Stimulated activated CD8-positive, alpha-beta memory T cell treated with anti-CD3 and anti-CD28 coated beads, Interleukin-12 subunit alpha, Interleukin-12 subunit beta, amount 100 ng/mL, for 1 hour (primary cell): ENCODE measurements at regions not wholly inside any gene's neighbourhood (a gene's known extent, or its start where the extent isn't known, plus 50 kb on each side); places are given as distances from the start of the nearest gene placed in this dataset.

Source experiments
- DNase-seq: peaks from one replicate; pipeline ENCODE4 v3.0.0-alpha.2; 2020; ENCODE audit warnings: low read depth

DNA sequence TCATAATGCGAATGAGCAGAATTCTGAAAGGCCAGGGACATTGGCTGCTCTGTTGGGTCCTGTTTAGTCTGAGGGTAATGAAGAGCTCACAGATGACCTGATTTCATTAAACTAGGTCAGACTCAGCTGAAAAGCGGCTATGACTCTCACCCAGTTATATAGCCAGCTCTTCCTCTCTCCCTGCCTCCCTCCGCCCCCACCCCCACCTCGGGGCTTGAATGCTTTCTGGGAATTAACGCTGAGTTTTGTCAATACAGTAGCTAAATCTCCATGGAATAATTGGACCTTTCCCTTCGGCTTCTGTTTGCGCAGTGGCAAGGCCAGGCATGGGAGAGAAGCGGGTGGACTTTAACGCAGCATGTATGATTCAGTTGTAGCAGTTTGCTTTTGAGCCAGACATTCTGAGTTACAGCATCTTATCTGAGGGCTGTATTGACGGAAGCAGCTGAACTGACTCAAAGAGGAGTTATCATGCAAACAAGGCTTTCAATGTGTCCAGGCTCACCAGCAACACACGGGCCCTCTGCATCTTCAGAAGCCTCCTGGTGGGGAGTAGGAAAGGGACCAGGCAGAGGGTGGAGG is 110.6 kb downstream of the MYCN start:
- no peak for DNase-seq

GRCh38 chr2:16050261-16050907 is 110.0 kb downstream of the MYCN start:
- DNase-seq, result no peak

GRCh38 chr2:16049406-16049805 is 109.1 kb downstream of the MYCN start:
- no peak for DNase-seq

DNA sequence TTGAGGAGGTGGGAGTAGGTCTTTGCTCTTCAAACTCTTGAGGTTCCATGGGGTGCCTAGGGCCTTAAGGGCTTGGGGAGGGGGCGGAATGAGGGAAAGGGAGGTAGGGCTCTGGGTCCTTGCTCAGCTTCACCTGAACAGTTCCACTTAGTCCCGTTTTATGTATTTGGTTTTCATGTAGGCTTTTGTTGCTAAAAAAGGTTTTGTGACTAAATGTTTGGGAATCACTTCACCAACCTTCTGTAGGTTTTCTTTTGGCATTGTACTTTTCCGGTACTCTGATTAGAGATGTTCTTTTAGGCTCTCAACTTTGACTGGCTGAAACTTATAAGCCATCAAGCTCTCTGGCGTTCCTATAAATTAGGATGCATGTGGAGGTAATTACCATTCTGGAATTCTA is 108.1 kb downstream of the MYCN start:
- DNase-seq, result no peak

GRCh38 chr2:16047701-16048100 is 107.4 kb downstream of the MYCN start:
- DNase-seq, result no peak

DNA sequence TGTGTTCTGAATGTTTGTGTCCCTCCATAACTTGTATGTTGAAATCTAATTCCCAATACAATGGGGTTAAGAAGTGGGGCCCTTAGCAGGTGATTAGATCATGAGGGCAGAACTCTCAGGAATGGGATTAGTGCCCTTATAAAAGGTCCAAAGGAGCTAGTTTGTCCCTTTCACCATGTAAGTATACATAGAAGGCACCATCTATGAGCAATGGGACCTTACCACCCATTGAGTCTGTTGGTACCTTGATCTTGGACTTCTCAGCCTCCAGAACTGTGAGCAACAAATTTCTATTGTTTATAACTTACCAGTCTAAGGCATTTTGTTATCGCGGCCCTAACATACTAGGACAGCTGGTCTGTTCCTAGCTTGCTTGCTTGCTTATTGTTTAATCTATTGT is 106.3 kb downstream of the MYCN start:
- DNase-seq, result no peak

- no peak for DNase-seq
Measured at GRCh38 chr2:16045653-16046352, 105.5 kb downstream of the MYCN start.

DNA sequence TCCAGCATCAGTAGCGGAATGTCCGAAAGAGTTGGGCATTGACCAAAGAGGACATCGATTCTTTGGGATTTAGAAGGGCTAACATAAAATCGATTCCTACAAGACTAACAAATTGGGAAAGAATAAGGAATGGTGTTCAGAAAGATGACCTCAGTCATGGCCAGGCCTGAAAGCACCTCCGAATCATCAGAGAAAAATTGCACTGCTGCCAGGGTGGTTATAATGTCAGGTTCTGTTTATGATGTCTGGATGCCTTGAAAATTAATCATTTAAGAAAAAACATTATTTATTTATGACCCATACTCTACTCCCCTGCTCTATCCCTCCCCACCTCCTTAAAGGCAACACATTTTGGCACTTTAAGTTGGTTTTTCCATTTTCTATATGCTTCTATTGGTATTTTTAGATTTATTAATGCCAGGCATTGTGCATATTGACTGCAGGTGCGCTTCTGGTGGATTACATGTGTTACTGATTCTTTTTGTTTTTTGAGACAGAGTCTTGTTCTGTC is 104.7 kb downstream of the MYCN start:
- no peak for DNase-seq

DNA sequence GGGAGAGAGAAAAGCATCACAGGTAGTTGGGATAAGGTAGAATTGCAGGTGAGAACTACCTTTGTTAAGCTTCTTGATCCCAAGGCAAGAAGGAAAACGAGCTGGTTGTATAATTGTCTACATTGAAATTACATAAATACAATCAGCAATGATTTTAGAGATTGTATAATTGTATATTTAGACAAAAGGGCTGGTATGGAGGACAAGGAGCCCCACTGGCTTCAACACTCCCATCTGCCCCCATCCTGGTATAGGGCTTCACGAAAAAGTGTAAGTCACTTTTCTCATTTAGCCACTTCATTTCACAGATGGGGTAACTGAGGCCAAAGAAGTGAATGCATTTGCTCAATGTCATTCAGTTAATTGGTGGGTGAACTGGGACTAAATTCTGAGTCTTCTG is 103.3 kb downstream of the MYCN start:
- DNase-seq, result no peak

- DNase-seq, result no peak
Measured at GRCh38 chr2:16043192-16043591, 102.8 kb downstream of the MYCN start.

DNA sequence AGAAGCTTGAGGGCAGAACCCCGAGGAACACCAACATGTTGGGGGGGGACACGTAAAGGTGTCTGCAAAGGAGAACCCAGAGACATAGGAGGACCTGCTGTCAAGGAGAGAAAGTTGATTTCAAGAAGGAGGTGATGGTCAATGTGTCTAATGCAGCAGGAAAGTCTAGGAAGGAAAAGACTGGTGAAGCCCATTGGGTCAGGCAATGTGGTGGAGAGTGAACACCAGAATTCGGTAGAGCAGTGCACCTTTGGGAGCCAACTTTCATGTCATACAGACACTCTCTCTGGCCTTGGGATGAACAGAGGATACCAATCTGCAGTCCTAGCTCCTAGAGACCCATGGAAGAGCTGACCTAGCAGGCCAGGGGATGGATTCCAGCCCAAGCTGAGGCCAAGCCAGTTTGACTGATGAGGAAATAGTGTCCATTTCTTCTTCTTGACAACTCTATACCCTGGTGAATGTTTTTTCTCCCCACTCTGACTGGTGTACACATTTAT is 101.9 kb downstream of the MYCN start:
- no peak for DNase-seq

- no peak for DNase-seq
Measured at GRCh38 chr2:16040271-16041010, 100.1 kb downstream of the MYCN start.

- no peak for DNase-seq
Measured at GRCh38 chr2:16039823-16040222, 99.5 kb downstream of the MYCN start.

DNA sequence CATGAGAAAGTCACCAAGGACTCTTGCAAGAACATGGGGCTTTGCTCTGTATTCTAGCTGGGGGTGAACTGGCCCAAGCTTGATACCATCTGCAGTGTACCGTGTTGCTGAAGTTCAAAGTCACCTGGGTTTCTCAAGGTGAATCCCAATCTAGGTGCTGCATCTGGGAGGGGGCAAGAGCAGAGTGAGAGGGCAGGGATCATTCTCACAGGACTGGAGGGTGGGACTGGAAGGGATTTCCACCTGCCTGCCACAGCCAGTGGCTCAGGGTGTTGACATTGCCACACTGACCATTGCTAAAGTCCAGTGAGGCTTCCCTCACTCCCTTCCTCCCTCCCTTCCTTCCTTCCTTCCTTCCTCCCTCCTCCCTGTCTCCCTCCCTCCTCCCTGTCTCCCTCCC is 98.7 kb downstream of the MYCN start:
- no peak for DNase-seq

GRCh38 chr2:16038621-16039020 is 98.3 kb downstream of the MYCN start:
- no peak for DNase-seq

GRCh38 chr2:16037808-16038457 is 97.6 kb downstream of the MYCN start:
- DNase-seq, result no peak

DNA sequence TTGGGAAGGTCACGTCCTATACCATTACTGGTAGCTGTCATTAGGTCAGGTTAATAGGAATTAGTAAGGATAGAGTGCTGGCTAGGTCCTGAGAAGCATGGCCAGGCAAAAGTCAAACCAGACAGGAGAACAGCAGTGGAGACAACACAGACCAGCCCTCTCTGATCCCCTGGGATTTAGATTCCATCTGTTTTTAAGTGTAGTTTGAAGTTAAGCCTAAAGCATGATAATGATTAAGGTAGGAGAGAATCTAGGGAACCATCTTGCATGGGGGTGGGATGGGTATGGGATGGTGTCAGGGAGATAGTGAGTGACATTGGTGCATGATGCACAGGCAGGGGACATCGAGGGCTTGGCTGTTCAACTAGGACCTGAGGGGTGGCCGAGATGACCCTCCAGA is 96.6 kb downstream of the MYCN start:
- DNase-seq, result no peak

DNA sequence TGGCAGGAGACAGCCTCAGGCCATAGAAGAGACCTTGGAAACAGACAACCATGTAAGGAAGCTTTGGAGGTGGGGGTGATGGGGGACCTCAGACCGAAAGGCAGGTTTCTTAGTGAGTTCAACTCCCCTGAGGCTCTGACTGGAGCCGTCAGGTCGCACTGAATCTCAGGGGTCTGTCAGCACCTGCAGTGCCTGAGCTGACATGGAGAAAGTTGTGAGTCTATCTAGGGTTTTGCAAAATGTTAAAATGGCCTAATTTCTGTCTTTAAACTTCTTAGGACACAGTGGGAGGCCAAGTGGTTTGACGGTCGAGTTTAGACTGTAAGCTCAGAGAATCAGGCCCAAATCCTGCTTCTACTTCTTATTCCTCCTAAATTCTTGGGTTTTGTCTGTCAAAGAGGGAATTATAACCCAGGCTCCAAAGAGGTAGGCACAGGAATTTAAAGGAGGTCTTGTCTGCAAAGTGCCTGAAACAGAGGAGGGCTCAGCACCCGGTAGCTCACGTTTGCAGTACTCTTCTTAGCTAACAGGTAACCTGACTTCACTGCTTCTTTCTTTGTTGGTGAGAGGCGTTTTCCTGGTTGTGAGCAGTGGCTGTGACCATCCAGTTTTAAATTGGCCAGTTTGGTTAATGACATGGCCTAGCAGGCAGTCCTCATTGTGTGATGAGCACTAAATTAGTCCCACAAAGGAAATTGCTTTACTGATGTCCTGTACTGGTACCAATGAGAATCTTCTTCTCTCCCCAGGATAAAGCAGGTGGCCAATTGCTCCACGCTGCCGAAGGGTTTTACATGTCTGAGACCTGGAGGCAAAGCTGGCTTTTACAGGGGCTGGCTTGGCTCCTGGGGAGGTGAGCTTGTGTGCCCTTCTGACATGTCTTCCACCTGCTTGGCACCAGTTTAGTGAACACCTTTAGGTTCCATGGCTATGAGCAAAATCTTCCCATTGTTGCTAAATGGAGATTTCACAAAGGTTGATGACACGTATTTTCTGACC is 95.7 kb downstream of the MYCN start:
- no peak for DNase-seq

GRCh38 chr2:16034975-16035746 is 94.8 kb downstream of the MYCN start:
- DNase-seq, result no peak
